MM.1S (cell line): ENCODE measurements at regions not wholly inside any gene's neighbourhood (a gene's known extent, or its start where the extent isn't known, plus 50 kb on each side); places are given as distances from the start of the nearest gene placed in this dataset.

ENCODE experiments used
- CTCF ChIP-seq: fragments of 300-600 bp; sonication (generic); IDR thresholded peaks from 2 replicates; pipeline ENCODE4 v1.5.1; 2016; ENCODE audit warnings: antibody characterized with exemption, low read length, mixed read lengths
- EZH2 ChIP-seq: fragments of 300-600 bp; sonication (generic); optimal IDR thresholded peaks from 2 replicates; pipeline ENCODE3; 2017; ENCODE audit warnings: low read depth, mild to moderate bottlenecking, antibody characterized with exemption, low read length, mixed read lengths
- EZH2phosphoT487 ChIP-seq: fragments of 300-600 bp; sonication (generic); IDR thresholded peaks from 2 replicates; pipeline ENCODE4 v1.6.1; 2018; ENCODE audit warnings: antibody characterized with exemption, low read length

- TF ChIP-seq CTCF (no peak), EZH2 (no peak), EZH2phosphoT487 (no peak)
Observed at GRCh38 chr2:146278881-146279280, 1565.9 kb upstream of the ACVR2A start.
